ENCODE measurements at regions not wholly inside any gene's neighbourhood (a gene's known extent, or its start where the extent isn't known, plus 50 kb on each side); places are given as distances from the start of the nearest gene placed in this dataset.
A peak's percentile ranks its signal among the peaks of the same experiment; 100 is the strongest.
"Not testable (repeated sequence)": the region's sequence is repeated elsewhere in the genome, so short reads cannot be mapped to it uniquely, and the experiment has no call there.

GRCh38 chr9:26664087-26664773, 228.4 kb downstream of the CAAP1 start:
- DNase-seq; H3K27me3 ChIP-seq (ENCODE audit: control insufficient read depth, insufficient read depth, low read length); H3K36me3 ChIP-seq (replicated peaks; ENCODE audit: control insufficient read depth, insufficient read depth, low read length); H3K4me3 ChIP-seq (ENCODE audit: insufficient read depth, low read depth, low read length): not testable (repeated sequence)

- H3K36me3 ChIP-seq (replicated peaks; ENCODE audit: control insufficient read depth, insufficient read depth, low read length): no peaks in the 10 kb centered on the region
- H3K4me3 ChIP-seq (ENCODE audit: insufficient read depth, low read depth, low read length): no peak overlapping the region
- no peak for DNase-seq
- H3K27me3 ChIP-seq (ENCODE audit: control insufficient read depth, insufficient read depth, low read length): no peaks in the 10 kb centered on the region
These were observed 230.1 kb downstream of the CAAP1 start for GRCh38 chr9:26662476-26662875.

- H3K36me3 ChIP-seq (replicated peaks; ENCODE audit: control insufficient read depth, insufficient read depth, low read length): no peaks in the 10 kb centered on the region
- no peaks in the 10 kb centered on the region for H3K27me3 ChIP-seq (ENCODE audit: control insufficient read depth, insufficient read depth, low read length)
- no peak for DNase-seq
- H3K4me3 ChIP-seq (ENCODE audit: insufficient read depth, low read depth, low read length): no peak overlapping the region
These were observed 234.1 kb downstream of the CAAP1 start for GRCh38 chr9:26658476-26658875.

- H3K36me3 ChIP-seq (replicated peaks; ENCODE audit: control insufficient read depth, insufficient read depth, low read length): no peaks in the 10 kb centered on the region
- no peak overlapping the region for H3K4me3 ChIP-seq (ENCODE audit: insufficient read depth, low read depth, low read length)
- DNase-seq: no peak
- no peaks in the 10 kb centered on the region for H3K27me3 ChIP-seq (ENCODE audit: control insufficient read depth, insufficient read depth, low read length)
These were observed 234.6 kb downstream of the CAAP1 start for GRCh38 chr9:26657958-26658357.

- Histone ChIP-seq H3K36me3 (replicated peaks; ENCODE audit: control insufficient read depth, insufficient read depth, low read length) (no peaks in the 10 kb centered on the region), H3K27me3 (ENCODE audit: control insufficient read depth, insufficient read depth, low read length) (no peaks in the 10 kb centered on the region), H3K4me3 (ENCODE audit: insufficient read depth, low read depth, low read length) (no peak overlapping the region)
- peak; percentile 64 for DNase-seq
These were observed 236.4 kb downstream of the CAAP1 start for GRCh38 chr9:26656003-26656870.

- no peak for DNase-seq
- Histone ChIP-seq H3K27me3 (ENCODE audit: control insufficient read depth, insufficient read depth, low read length) (no peaks in the 10 kb centered on the region), H3K36me3 (replicated peaks; ENCODE audit: control insufficient read depth, insufficient read depth, low read length) (no peaks in the 10 kb centered on the region), H3K4me3 (ENCODE audit: insufficient read depth, low read depth, low read length) (no peak overlapping the region)
These were observed 237.4 kb downstream of the CAAP1 start for GRCh38 chr9:26655166-26655565.

- no peak for DNase-seq
- H3K27me3 ChIP-seq (ENCODE audit: control insufficient read depth, insufficient read depth, low read length): no peaks in the 10 kb centered on the region
- no peak overlapping the region for H3K4me3 ChIP-seq (ENCODE audit: insufficient read depth, low read depth, low read length)
- no peaks in the 10 kb centered on the region for H3K36me3 ChIP-seq (replicated peaks; ENCODE audit: control insufficient read depth, insufficient read depth, low read length)
These were observed 242.3 kb downstream of the CAAP1 start for GRCh38 chr9:26650325-26650724.

- Histone ChIP-seq H3K27me3 (ENCODE audit: control insufficient read depth, insufficient read depth, low read length) (no peaks in the 10 kb centered on the region; the same call in 1 of the 2 replicates), H3K36me3 (replicated peaks; ENCODE audit: control insufficient read depth, insufficient read depth, low read length) (no peaks in the 10 kb centered on the region), H3K4me3 (ENCODE audit: insufficient read depth, low read depth, low read length) (no peak overlapping the region)
- DNase-seq: no peak
These were observed 248.8 kb downstream of the CAAP1 start for GRCh38 chr9:26643826-26644225.

GRCh38 chr9:26639761-26640160, 252.8 kb downstream of the CAAP1 start:
- H3K4me3 ChIP-seq (ENCODE audit: insufficient read depth, low read depth, low read length): no peak overlapping the region
- DNase-seq: no peak

GRCh38 chr9:26637101-26637500, 255.5 kb downstream of the CAAP1 start:
- H3K27me3 ChIP-seq (ENCODE audit: control insufficient read depth, insufficient read depth, low read length): peaks cover 12% of the 10 kb centered on the region
- peak; percentile 72 for DNase-seq
- H3K4me3 ChIP-seq (ENCODE audit: insufficient read depth, low read depth, low read length): no peak overlapping the region
- no peaks in the 10 kb centered on the region for H3K36me3 ChIP-seq (replicated peaks; ENCODE audit: control insufficient read depth, insufficient read depth, low read length)

More at GRCh38 chr9:26639761-26640160, 252.8 kb downstream of the CAAP1 start:
- Histone ChIP-seq H3K27me3 (ENCODE audit: control insufficient read depth, insufficient read depth, low read length) (peaks cover 12% of the 10 kb centered on the region), H3K36me3 (replicated peaks; ENCODE audit: control insufficient read depth, insufficient read depth, low read length) (no peaks in the 10 kb centered on the region)

- not testable (repeated sequence) for H3K36me3 ChIP-seq (replicated peaks; ENCODE audit: control insufficient read depth, insufficient read depth, low read length); DNase-seq; H3K4me3 ChIP-seq (ENCODE audit: insufficient read depth, low read depth, low read length); H3K27me3 ChIP-seq (ENCODE audit: control insufficient read depth, insufficient read depth, low read length)
These were observed 278.7 kb downstream of the CAAP1 start for GRCh38 chr9:26613851-26614350.

- no peaks in the 10 kb centered on the region for H3K36me3 ChIP-seq (replicated peaks; ENCODE audit: control insufficient read depth, insufficient read depth, low read length)
- H3K4me3 ChIP-seq (ENCODE audit: insufficient read depth, low read depth, low read length): no peak overlapping the region
- DNase-seq: no peak
- H3K27me3 ChIP-seq (ENCODE audit: control insufficient read depth, insufficient read depth, low read length): no peaks in the 10 kb centered on the region
These were observed 280.4 kb downstream of the CAAP1 start for GRCh38 chr9:26612211-26612610.

GRCh38 chr9:26606756-26607155, 285.8 kb downstream of the CAAP1 start:
- no peaks in the 10 kb centered on the region for H3K36me3 ChIP-seq (replicated peaks; ENCODE audit: control insufficient read depth, insufficient read depth, low read length)
- no peaks in the 10 kb centered on the region for H3K27me3 ChIP-seq (ENCODE audit: control insufficient read depth, insufficient read depth, low read length)
- no peak overlapping the region for H3K4me3 ChIP-seq (ENCODE audit: insufficient read depth, low read depth, low read length)
- no peak for DNase-seq

- Histone ChIP-seq H3K36me3 (replicated peaks; ENCODE audit: control insufficient read depth, insufficient read depth, low read length) (no peaks in the 10 kb centered on the region), H3K4me3 (ENCODE audit: insufficient read depth, low read depth, low read length) (no peak overlapping the region), H3K27me3 (ENCODE audit: control insufficient read depth, insufficient read depth, low read length) (no peaks in the 10 kb centered on the region)
- no peak for DNase-seq
These were observed 287.2 kb downstream of the CAAP1 start for GRCh38 chr9:26605367-26605766.

GRCh38 chr9:26604076-26604662, 288.4 kb downstream of the CAAP1 start:
- no peak for DNase-seq
- Histone ChIP-seq H3K36me3 (replicated peaks; ENCODE audit: control insufficient read depth, insufficient read depth, low read length) (no peaks in the 10 kb centered on the region), H3K27me3 (ENCODE audit: control insufficient read depth, insufficient read depth, low read length) (no peaks in the 10 kb centered on the region), H3K4me3 (ENCODE audit: insufficient read depth, low read depth, low read length) (no peak overlapping the region)

All from H7 (cell line).